H1 (cell line): ENCODE measurements at regions not wholly inside any gene's neighbourhood (a gene's known extent, or its start where the extent isn't known, plus 50 kb on each side); places are given as distances from the start of the nearest gene placed in this dataset.

ENCODE experiments used
- CEBPB ChIP-seq: IDR thresholded peaks from 2 replicates; pipeline ENCODE4 v1.6.1; 2012; ENCODE audit warnings: low read depth, low read length
- CTCF ChIP-seq, 3 experiments: IDR thresholded peaks; 1 replicate in 2 of 3; 2 replicates in 1 of 3; pipeline versions ENCODE4 v1.5.1 to v1.6.1; 2011; ENCODE audit warnings: low read length in 3 of 3, mild to moderate bottlenecking in 3 of 3, inconsistent platforms in 2 of 3, low read depth in 1 of 3, moderate library complexity in 1 of 3; ENCODE audit not compliant: insufficient read depth in 1 of 3; ENCODE audit errors: control extremely low read depth in 1 of 3
- EZH2 ChIP-seq: fragments of 200-600 bp; sonication (generic); IDR thresholded peaks from 2 replicates; pipeline ENCODE4 v1.7.1; 2012; ENCODE audit warnings: low read depth, mild to moderate bottlenecking, moderate library complexity, low read length, inconsistent platforms; ENCODE audit not compliant: severe bottlenecking
- JUND ChIP-seq: IDR thresholded peaks from 2 replicates; pipeline ENCODE4 v1.6.1; 2011; ENCODE audit warnings: mild to moderate bottlenecking, improper control_type of control experiment, low read length
- RFX5 ChIP-seq: IDR thresholded peaks from 2 replicates; pipeline ENCODE4 v1.6.1; 2011; ENCODE audit warnings: low read depth, low read length, improper control_type of control experiment, borderline replicate concordance
- SP2 ChIP-seq: IDR thresholded peaks from 2 replicates; pipeline ENCODE4 v1.6.1; 2012; ENCODE audit warnings: mild to moderate bottlenecking, low read length, inconsistent platforms
- YY1 ChIP-seq: IDR thresholded peaks from 2 replicates; pipeline ENCODE4 v1.6.1; 2011; ENCODE audit warnings: low read depth, mild to moderate bottlenecking, low read length

GRCh38 chr14:30204431-30204980, 276.9 kb upstream of the PRKD1 start:
- no peak for TF ChIP-seq SP2
- no peak for TF ChIP-seq JUND
- TF ChIP-seq RFX5 = no peak
- TF ChIP-seq YY1 = no peak
- TF ChIP-seq CEBPB = no peak
- no peak for TF ChIP-seq CTCF (IDR thresholded peaks at IDR 0.05; ENCODE audit: control extremely low read depth in 1 of 3, insufficient read depth in 1 of 3, low read depth in 1 of 3, low read length in 3 of 3)
- no peak for TF ChIP-seq EZH2
